OCI-LY1 (cell line): ENCODE measurements at regions not wholly inside any gene's neighbourhood (a gene's known extent, or its start where the extent isn't known, plus 50 kb on each side); places are given as distances from the start of the nearest gene placed in this dataset.

ENCODE experiments used
- H2AFZ ChIP-seq: fragments of 200-600 bp; sonication (generic), shearing (Covaris generic); 2 replicates; pipeline ENCODE4 v1.6.0; 2014; ENCODE audit warnings: antibody characterized with exemption, mild to moderate bottlenecking, low read length
- H3F3A ChIP-seq: fragments of 200-600 bp; sonication (generic), shearing (Covaris generic); 2 replicates; pipeline ENCODE4 v1.6.0; 2014; ENCODE audit warnings: mild to moderate bottlenecking, antibody characterized with exemption, low read length, moderate library complexity; ENCODE audit not compliant: insufficient read depth
- H3K27ac ChIP-seq: fragments of 200-600 bp; sonication (generic); 2 replicates; pipeline ENCODE4 v1.5.1; 2014; ENCODE audit warnings: low read length, mixed run types, mild to moderate bottlenecking, low read depth; ENCODE audit not compliant: poor library complexity, severe bottlenecking
- H3K27me3 ChIP-seq: fragments of 200-600 bp; sonication (generic); 2 replicates; pipeline ENCODE4 v1.6.0; 2014; ENCODE audit warnings: antibody characterized with exemption, mild to moderate bottlenecking, low read length, moderate library complexity; ENCODE audit not compliant: insufficient read depth
- H3K36me3 ChIP-seq: fragments of 200-600 bp; sonication (generic); 2 replicates; pipeline ENCODE4 v1.6.1; 2014; ENCODE audit warnings: mild to moderate bottlenecking, antibody characterized with exemption, low read length, moderate library complexity, mixed read lengths; ENCODE audit not compliant: insufficient read depth
- H3K4me1 ChIP-seq: fragments of 200-600 bp; sonication (generic); 2 replicates; pipeline ENCODE4 v1.5.1; 2014; ENCODE audit warnings: mild to moderate bottlenecking, low read length, moderate library complexity; ENCODE audit not compliant: insufficient read depth, severe bottlenecking
- H3K4me2 ChIP-seq: fragments of 200-600 bp; sonication (generic), shearing (Covaris generic); 2 replicates; pipeline ENCODE4 v1.6.1; 2014; ENCODE audit warnings: low read length
- H3K4me3 ChIP-seq: fragments of 200-600 bp; sonication (generic); 2 replicates; pipeline ENCODE4 v1.5.1; 2014; ENCODE audit warnings: low read length, low read depth, mild to moderate bottlenecking, mixed read lengths; ENCODE audit not compliant: poor library complexity, severe bottlenecking
- H3K79me2 ChIP-seq: fragments of 200-600 bp; shearing (Covaris generic); 2 replicates; pipeline ENCODE4 v1.6.1; 2016; ENCODE audit warnings: mixed run types, low read length, mixed read lengths; ENCODE audit not compliant: insufficient read depth
- H3K9ac ChIP-seq: fragments of 200-600 bp; sonication (generic), shearing (Covaris generic); 2 replicates; pipeline ENCODE4 v1.6.1; 2014; ENCODE audit warnings: mild to moderate bottlenecking, low read length, mixed read lengths
- H3K9me2 ChIP-seq: fragments of 200-600 bp; sonication (generic), shearing (Covaris generic); 2 replicates; pipeline ENCODE4 v1.6.1; 2014; ENCODE audit warnings: low read depth, mild to moderate bottlenecking, low read length, mixed read lengths
- H3K9me3 ChIP-seq: fragments of 200-600 bp; shearing (Covaris generic); 2 replicates; pipeline ENCODE4 v1.6.1; 2014; ENCODE audit warnings: low read length, mixed read lengths
- H4K20me1 ChIP-seq: fragments of 200-600 bp; sonication (generic), shearing (Covaris generic); 2 replicates; pipeline ENCODE4 v1.6.0; 2016; ENCODE audit warnings: mild to moderate bottlenecking, low read length; ENCODE audit not compliant: insufficient read depth
- EZH2 ChIP-seq: fragments of 200-600 bp; sonication (generic), shearing (Covaris generic); IDR thresholded peaks from 2 replicates; pipeline ENCODE4 v1.8.0; 2017; ENCODE audit warnings: borderline replicate concordance, mixed run types, mild to moderate bottlenecking, antibody characterized with exemption, low read length, moderate library complexity, mixed read lengths
- TF ChIP-seq, protein P1 (sequence below): fragments of 200-600 bp; sonication (generic), shearing (Covaris generic); IDR thresholded peaks from 2 replicates; pipeline ENCODE4 v1.5.1; 2017; ENCODE audit warnings: mild to moderate bottlenecking, antibody characterized with exemption, low read length, moderate library complexity, mixed read lengths

DNA sequence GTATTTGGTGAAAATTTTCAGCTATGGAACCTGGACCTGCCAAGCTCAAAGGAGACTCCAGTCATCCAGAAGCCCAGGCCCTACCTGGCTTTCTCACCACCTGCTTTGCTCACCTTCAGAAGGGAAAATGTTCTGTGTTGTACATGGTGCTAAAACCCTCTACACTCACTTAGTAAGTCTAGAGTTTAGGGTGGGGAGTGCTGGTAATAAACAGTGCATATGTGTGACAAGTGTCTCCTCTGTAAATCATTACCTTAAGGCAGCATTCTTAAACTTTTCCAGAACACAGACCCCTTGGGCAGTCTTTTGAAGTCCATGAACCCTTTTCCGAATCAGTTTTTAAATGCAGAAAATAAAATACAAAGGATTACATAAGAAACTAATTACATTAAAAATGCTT, 248.8 kb upstream of the PIK3R1 start:
- Histone ChIP-seq H3K4me3 (no peak overlapping the region), H3K9me2 (no peaks in the 10 kb centered on the region), H3K4me2 (no peak overlapping the region), H3K27ac (no peak overlapping the region), H3K27me3 (no peaks in the 10 kb centered on the region), H3F3A (no peaks in the 10 kb centered on the region), H4K20me1 (no peaks in the 10 kb centered on the region), H3K9ac (no peak overlapping the region), H3K79me2 (no peaks in the 10 kb centered on the region), H3K36me3 (no peaks in the 10 kb centered on the region), H3K9me3 (no peaks in the 10 kb centered on the region), H2AFZ (no peak overlapping the region), H3K4me1 (no peaks in the 10 kb centered on the region)
- TF ChIP-seq, protein P1, sequence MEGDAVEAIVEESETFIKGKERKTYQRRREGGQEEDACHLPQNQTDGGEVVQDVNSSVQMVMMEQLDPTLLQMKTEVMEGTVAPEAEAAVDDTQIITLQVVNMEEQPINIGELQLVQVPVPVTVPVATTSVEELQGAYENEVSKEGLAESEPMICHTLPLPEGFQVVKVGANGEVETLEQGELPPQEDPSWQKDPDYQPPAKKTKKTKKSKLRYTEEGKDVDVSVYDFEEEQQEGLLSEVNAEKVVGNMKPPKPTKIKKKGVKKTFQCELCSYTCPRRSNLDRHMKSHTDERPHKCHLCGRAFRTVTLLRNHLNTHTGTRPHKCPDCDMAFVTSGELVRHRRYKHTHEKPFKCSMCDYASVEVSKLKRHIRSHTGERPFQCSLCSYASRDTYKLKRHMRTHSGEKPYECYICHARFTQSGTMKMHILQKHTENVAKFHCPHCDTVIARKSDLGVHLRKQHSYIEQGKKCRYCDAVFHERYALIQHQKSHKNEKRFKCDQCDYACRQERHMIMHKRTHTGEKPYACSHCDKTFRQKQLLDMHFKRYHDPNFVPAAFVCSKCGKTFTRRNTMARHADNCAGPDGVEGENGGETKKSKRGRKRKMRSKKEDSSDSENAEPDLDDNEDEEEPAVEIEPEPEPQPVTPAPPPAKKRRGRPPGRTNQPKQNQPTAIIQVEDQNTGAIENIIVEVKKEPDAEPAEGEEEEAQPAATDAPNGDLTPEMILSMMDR = no peak
- TF ChIP-seq EZH2 = no peak

DNA sequence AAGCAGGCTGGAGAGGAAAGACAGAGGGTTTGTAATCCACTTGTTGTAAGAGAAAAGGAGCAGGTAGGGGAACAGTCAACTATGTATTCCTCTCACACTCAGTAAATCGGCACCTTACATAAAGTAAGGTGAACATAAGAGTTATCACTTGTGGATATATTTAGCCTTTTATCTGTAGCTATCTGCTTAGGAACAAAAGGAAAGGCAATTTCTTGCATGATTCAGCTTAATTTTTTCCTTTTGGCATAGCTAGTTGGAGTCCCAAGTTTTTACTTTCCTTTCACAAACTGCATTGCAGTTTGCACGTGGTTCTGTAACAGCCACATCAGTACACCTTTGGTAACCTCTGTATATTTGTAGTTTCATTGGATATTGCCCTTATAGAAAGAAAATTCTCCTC, 250.9 kb upstream of the PIK3R1 start:
- Histone ChIP-seq H3K36me3 (no peaks in the 10 kb centered on the region), H3K4me3 (no peak overlapping the region), H3K4me2 (no peak overlapping the region), H3F3A (no peaks in the 10 kb centered on the region), H3K4me1 (no peaks in the 10 kb centered on the region), H4K20me1 (no peaks in the 10 kb centered on the region), H3K9me3 (no peaks in the 10 kb centered on the region), H3K79me2 (no peaks in the 10 kb centered on the region), H2AFZ (no peak overlapping the region), H3K9ac (no peak overlapping the region), H3K27me3 (no peaks in the 10 kb centered on the region), H3K27ac (no peak overlapping the region), H3K9me2 (no peaks in the 10 kb centered on the region)
- no peak for TF ChIP-seq EZH2
- TF ChIP-seq, protein P1 = no peak

DNA sequence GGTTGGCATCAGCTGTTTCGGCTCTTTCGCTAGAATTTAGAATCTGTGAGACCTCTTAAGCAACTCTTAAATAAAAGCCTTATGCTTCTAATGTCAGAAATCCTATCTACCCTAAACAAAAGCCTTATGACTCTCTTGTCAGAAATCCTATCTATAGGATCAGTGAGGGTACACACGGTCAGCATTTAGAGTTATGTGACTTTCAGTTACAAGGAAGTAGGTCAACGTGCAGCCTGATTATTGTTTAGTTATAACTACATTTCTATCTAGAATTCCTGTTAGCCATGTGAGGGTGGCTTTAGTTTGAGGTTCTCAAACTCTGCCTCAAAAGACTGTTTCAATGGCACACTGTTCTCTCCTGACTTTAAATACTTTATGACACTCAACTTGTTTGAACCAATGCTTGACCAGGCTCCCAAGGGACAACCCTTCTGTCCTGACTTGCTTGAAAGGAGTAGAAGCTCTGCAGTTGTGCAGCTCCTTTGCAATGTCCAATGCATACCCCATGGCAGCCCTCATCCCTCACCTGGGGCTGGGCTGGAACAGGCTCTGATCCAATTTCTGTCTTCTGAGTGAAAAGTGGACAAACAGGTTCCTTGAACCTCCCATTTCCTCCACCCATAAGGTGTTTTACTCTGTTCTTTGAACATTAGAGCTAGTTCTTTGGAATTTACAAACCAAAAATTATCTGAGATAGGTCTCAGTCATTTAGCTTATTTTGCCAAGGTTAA, 251.6 kb upstream of the PIK3R1 start:
- no peaks in the 10 kb centered on the region for H3K9me3 ChIP-seq
- H3K9me2 ChIP-seq = no peaks in the 10 kb centered on the region
- no peak overlapping the region for H3K27ac ChIP-seq
- H3K4me3 ChIP-seq = no peak overlapping the region
- TF ChIP-seq EZH2 = no peak
- TF ChIP-seq, protein P1 = no peak
- H3K9ac ChIP-seq = no peak overlapping the region
- H2AFZ ChIP-seq = no peak overlapping the region
- H3K27me3 ChIP-seq = no peaks in the 10 kb centered on the region
- H3F3A ChIP-seq = no peaks in the 10 kb centered on the region
- H3K36me3 ChIP-seq = no peaks in the 10 kb centered on the region
- no peak overlapping the region for H3K4me2 ChIP-seq
- H4K20me1 ChIP-seq = no peaks in the 10 kb centered on the region
- no peaks in the 10 kb centered on the region for H3K79me2 ChIP-seq
- H3K4me1 ChIP-seq = no peaks in the 10 kb centered on the region
